ENCODE measurements at regions not wholly inside any gene's neighbourhood (a gene's known extent, or its start where the extent isn't known, plus 50 kb on each side); places are given as distances from the start of the nearest gene placed in this dataset.

DNA sequence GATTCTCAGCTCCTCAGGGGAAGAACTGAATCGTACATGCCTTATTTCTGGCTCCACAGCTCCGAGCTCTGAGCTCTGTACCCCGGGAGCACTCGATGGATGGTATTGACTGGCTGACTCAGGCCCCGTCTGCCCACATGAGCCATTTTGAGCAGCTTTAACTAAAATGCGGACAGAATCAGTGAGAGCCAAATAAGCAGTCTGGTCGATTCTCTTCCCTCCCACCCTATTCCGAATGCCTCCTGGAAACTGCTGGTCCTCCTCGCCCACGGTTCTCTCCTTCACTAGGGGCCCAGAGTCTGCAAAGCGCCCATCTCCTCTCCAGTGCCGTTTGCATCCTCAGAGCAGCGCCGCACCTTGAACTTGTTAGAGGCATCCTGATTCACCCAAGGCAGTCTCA, 125.9 kb upstream of the IRF2BP2 start:
- TF ChIP-seq, protein P1, sequence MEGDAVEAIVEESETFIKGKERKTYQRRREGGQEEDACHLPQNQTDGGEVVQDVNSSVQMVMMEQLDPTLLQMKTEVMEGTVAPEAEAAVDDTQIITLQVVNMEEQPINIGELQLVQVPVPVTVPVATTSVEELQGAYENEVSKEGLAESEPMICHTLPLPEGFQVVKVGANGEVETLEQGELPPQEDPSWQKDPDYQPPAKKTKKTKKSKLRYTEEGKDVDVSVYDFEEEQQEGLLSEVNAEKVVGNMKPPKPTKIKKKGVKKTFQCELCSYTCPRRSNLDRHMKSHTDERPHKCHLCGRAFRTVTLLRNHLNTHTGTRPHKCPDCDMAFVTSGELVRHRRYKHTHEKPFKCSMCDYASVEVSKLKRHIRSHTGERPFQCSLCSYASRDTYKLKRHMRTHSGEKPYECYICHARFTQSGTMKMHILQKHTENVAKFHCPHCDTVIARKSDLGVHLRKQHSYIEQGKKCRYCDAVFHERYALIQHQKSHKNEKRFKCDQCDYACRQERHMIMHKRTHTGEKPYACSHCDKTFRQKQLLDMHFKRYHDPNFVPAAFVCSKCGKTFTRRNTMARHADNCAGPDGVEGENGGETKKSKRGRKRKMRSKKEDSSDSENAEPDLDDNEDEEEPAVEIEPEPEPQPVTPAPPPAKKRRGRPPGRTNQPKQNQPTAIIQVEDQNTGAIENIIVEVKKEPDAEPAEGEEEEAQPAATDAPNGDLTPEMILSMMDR (conservative IDR thresholded peaks at IDR 0.05; ENCODE audit: low read depth, low read length) = no peak
- no peak for TF ChIP-seq EZH2 (IDR thresholded peaks at IDR 0.05; ENCODE audit: borderline replicate concordance, low read depth, low read length, poor library complexity, severe bottlenecking)
